OCI-LY1 (cell line): ENCODE measurements at regions not wholly inside any gene's neighbourhood (a gene's known extent, or its start where the extent isn't known, plus 50 kb on each side); places are given as distances from the start of the nearest gene placed in this dataset.

Source experiments
- H2AFZ ChIP-seq: fragments of 200-600 bp; sonication (generic), shearing (Covaris generic); 2 replicates; pipeline ENCODE4 v1.6.0; 2014; ENCODE audit warnings: antibody characterized with exemption, mild to moderate bottlenecking, low read length
- H3F3A ChIP-seq: fragments of 200-600 bp; sonication (generic), shearing (Covaris generic); 2 replicates; pipeline ENCODE4 v1.6.0; 2014; ENCODE audit warnings: mild to moderate bottlenecking, antibody characterized with exemption, low read length, moderate library complexity; ENCODE audit not compliant: insufficient read depth
- H3K27ac ChIP-seq: fragments of 200-600 bp; sonication (generic); 2 replicates; pipeline ENCODE4 v1.5.1; 2014; ENCODE audit warnings: low read length, mixed run types, mild to moderate bottlenecking, low read depth; ENCODE audit not compliant: poor library complexity, severe bottlenecking
- H3K27me3 ChIP-seq: fragments of 200-600 bp; sonication (generic); 2 replicates; pipeline ENCODE4 v1.6.0; 2014; ENCODE audit warnings: antibody characterized with exemption, mild to moderate bottlenecking, low read length, moderate library complexity; ENCODE audit not compliant: insufficient read depth
- H3K36me3 ChIP-seq: fragments of 200-600 bp; sonication (generic); 2 replicates; pipeline ENCODE4 v1.6.1; 2014; ENCODE audit warnings: mild to moderate bottlenecking, antibody characterized with exemption, low read length, moderate library complexity, mixed read lengths; ENCODE audit not compliant: insufficient read depth
- H3K4me1 ChIP-seq: fragments of 200-600 bp; sonication (generic); 2 replicates; pipeline ENCODE4 v1.5.1; 2014; ENCODE audit warnings: mild to moderate bottlenecking, low read length, moderate library complexity; ENCODE audit not compliant: insufficient read depth, severe bottlenecking
- H3K4me2 ChIP-seq: fragments of 200-600 bp; sonication (generic), shearing (Covaris generic); 2 replicates; pipeline ENCODE4 v1.6.1; 2014; ENCODE audit warnings: low read length
- H3K4me3 ChIP-seq: fragments of 200-600 bp; sonication (generic); 2 replicates; pipeline ENCODE4 v1.5.1; 2014; ENCODE audit warnings: low read length, low read depth, mild to moderate bottlenecking, mixed read lengths; ENCODE audit not compliant: poor library complexity, severe bottlenecking
- H3K79me2 ChIP-seq: fragments of 200-600 bp; shearing (Covaris generic); 2 replicates; pipeline ENCODE4 v1.6.1; 2016; ENCODE audit warnings: mixed run types, low read length, mixed read lengths; ENCODE audit not compliant: insufficient read depth
- H3K9ac ChIP-seq: fragments of 200-600 bp; sonication (generic), shearing (Covaris generic); 2 replicates; pipeline ENCODE4 v1.6.1; 2014; ENCODE audit warnings: mild to moderate bottlenecking, low read length, mixed read lengths
- H3K9me2 ChIP-seq: fragments of 200-600 bp; sonication (generic), shearing (Covaris generic); 2 replicates; pipeline ENCODE4 v1.6.1; 2014; ENCODE audit warnings: low read depth, mild to moderate bottlenecking, low read length, mixed read lengths
- H3K9me3 ChIP-seq: fragments of 200-600 bp; shearing (Covaris generic); 2 replicates; pipeline ENCODE4 v1.6.1; 2014; ENCODE audit warnings: low read length, mixed read lengths
- H4K20me1 ChIP-seq: fragments of 200-600 bp; sonication (generic), shearing (Covaris generic); 2 replicates; pipeline ENCODE4 v1.6.0; 2016; ENCODE audit warnings: mild to moderate bottlenecking, low read length; ENCODE audit not compliant: insufficient read depth
- EZH2 ChIP-seq: fragments of 200-600 bp; sonication (generic), shearing (Covaris generic); IDR thresholded peaks from 2 replicates; pipeline ENCODE4 v1.8.0; 2017; ENCODE audit warnings: borderline replicate concordance, mixed run types, mild to moderate bottlenecking, antibody characterized with exemption, low read length, moderate library complexity, mixed read lengths
- TF ChIP-seq, protein P1 (sequence below): fragments of 200-600 bp; sonication (generic), shearing (Covaris generic); IDR thresholded peaks from 2 replicates; pipeline ENCODE4 v1.5.1; 2017; ENCODE audit warnings: mild to moderate bottlenecking, antibody characterized with exemption, low read length, moderate library complexity, mixed read lengths

DNA sequence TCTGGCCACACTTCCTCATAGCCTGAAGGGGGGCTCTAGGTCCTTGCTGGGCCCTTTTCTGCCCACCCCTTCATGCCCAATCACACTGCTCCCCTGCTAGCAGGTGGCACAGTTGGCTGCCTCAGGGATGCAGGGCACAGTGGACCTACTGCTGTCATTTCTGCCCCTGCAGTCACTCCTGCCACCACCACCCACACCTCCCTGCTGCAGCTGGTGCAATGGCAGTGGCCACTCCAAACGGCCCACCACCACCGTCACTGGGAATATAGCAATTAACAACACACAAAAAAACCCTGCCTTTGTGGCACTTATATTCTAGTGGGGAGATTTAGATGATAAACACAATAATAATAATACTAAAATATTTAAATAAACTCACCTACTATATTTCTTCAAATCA, 162.4 kb upstream of the DUSP10 start:
- no peaks in the 10 kb centered on the region for H3F3A ChIP-seq
- no peaks in the 10 kb centered on the region for H3K9me2 ChIP-seq
- H3K4me3 ChIP-seq, result no peak overlapping the region
- TF ChIP-seq, protein P1, sequence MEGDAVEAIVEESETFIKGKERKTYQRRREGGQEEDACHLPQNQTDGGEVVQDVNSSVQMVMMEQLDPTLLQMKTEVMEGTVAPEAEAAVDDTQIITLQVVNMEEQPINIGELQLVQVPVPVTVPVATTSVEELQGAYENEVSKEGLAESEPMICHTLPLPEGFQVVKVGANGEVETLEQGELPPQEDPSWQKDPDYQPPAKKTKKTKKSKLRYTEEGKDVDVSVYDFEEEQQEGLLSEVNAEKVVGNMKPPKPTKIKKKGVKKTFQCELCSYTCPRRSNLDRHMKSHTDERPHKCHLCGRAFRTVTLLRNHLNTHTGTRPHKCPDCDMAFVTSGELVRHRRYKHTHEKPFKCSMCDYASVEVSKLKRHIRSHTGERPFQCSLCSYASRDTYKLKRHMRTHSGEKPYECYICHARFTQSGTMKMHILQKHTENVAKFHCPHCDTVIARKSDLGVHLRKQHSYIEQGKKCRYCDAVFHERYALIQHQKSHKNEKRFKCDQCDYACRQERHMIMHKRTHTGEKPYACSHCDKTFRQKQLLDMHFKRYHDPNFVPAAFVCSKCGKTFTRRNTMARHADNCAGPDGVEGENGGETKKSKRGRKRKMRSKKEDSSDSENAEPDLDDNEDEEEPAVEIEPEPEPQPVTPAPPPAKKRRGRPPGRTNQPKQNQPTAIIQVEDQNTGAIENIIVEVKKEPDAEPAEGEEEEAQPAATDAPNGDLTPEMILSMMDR, result no peak
- TF ChIP-seq EZH2, result no peak
- H2AFZ ChIP-seq, result no peak overlapping the region
- H3K4me2 ChIP-seq, result no peak overlapping the region
- H3K36me3 ChIP-seq, result no peaks in the 10 kb centered on the region
- H3K9me3 ChIP-seq, result no peaks in the 10 kb centered on the region
- no peaks in the 10 kb centered on the region for H3K79me2 ChIP-seq
- no peaks in the 10 kb centered on the region for H4K20me1 ChIP-seq
- H3K27me3 ChIP-seq, result no peaks in the 10 kb centered on the region
- H3K27ac ChIP-seq, result no peak overlapping the region
- no peak overlapping the region for H3K9ac ChIP-seq
- H3K4me1 ChIP-seq, result peaks cover 6% of the 10 kb centered on the region

DNA sequence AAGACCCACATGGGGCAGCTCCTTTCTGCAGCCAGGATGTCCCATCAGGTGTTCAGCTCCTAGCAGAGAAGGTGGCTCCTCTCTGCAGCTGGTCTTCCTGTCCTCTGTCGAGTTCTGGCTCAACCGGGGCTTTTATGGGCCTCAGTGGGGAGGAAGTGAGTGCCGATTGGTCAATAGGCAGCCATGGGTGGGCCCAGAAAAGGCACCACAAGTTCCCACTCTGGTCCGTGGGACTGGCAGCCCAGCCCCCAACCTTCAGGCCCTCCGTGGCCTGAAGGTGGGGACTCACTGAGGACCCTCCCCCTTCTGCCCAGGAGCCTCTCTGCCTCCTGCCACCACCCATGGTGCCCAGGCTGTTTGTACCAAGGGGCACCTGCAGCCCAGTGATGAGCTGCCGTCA, 161.7 kb upstream of the DUSP10 start:
- no peak overlapping the region for H3K27ac ChIP-seq
- TF ChIP-seq, protein P1, result no peak
- no peak for TF ChIP-seq EZH2

DNA sequence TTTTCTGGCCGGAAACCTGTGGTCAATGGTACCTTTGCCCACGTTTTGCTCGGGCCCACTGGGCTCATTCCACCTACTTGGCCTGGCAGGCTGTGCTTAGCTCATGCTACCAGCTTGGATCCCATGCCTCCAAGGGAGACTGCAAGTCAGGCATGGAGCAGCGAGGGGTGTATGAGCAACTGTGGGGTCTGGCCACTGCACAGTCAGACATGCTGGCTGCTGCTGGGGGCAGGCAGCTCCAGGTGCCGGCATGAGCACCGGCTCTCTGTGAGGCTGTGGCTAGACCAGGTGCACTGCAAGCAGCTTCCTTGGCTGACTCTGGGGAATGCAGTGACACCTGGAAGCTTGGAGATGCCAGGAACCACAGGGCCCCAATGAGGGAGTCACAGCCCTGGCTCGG, 161.1 kb upstream of the DUSP10 start:
- Histone ChIP-seq H3F3A (no peaks in the 10 kb centered on the region), H3K9me3 (no peaks in the 10 kb centered on the region), H4K20me1 (no peaks in the 10 kb centered on the region), H3K4me1 (no peaks in the 10 kb centered on the region), H3K79me2 (no peaks in the 10 kb centered on the region), H3K4me2 (no peak overlapping the region), H3K27ac (no peak overlapping the region), H3K27me3 (no peaks in the 10 kb centered on the region), H3K36me3 (no peaks in the 10 kb centered on the region), H2AFZ (no peak overlapping the region), H3K4me3 (no peak overlapping the region), H3K9ac (no peak overlapping the region), H3K9me2 (no peaks in the 10 kb centered on the region)
- no peak for TF ChIP-seq EZH2
- TF ChIP-seq, protein P1, result no peak

More for the DNA sequence above, 161.7 kb upstream of the DUSP10 start:
- H3K4me3 ChIP-seq, result no peak overlapping the region
- H4K20me1 ChIP-seq, result no peaks in the 10 kb centered on the region
- no peak overlapping the region for H3K9ac ChIP-seq
- H3K27me3 ChIP-seq, result no peaks in the 10 kb centered on the region
- H3K9me3 ChIP-seq, result no peaks in the 10 kb centered on the region
- no peaks in the 10 kb centered on the region for H3K36me3 ChIP-seq
- H3K4me1 ChIP-seq, result peaks cover 2% of the 10 kb centered on the region
- no peaks in the 10 kb centered on the region for H3F3A ChIP-seq
- no peaks in the 10 kb centered on the region for H3K9me2 ChIP-seq
- no peaks in the 10 kb centered on the region for H3K79me2 ChIP-seq
- no peak overlapping the region for H2AFZ ChIP-seq
- no peak overlapping the region for H3K4me2 ChIP-seq
